Amniotic stem cell (primary cell): ENCODE measurements at regions not wholly inside any gene's neighbourhood (a gene's known extent, or its start where the extent isn't known, plus 50 kb on each side); places are given as distances from the start of the nearest gene placed in this dataset.

ENCODE experiments used
- DNase-seq: peaks from one replicate; lab custom pipeline; 2025; lab: John Stamatoyannopoulos, UW

DNA sequence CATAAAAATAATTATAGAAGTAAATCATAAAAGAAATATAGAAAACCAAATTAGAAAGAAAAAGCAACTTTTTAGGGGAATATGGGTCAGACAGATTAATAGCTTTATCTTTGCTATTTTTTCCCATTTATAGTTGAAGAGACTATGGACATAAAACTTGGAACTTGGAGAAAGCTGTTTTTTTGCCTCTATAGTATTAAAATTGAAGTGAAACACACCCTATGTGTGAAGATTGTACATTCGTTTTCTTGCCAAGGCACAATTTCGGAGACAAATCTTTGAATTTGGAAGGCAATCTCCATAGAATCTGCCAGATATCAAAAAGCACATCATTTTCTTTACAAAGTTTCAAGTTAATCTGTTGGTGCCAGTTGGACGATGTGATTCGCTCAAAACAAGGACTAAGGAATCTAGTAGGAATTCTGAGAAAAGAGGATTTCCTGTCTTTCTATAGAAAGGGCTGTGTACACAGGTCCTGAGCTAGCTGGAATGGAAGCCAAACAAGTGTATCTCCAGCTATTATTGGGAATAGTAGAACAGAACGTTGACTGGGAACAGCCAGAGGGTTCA is 156.3 kb downstream of the SLC7A11 start:
- no peak for DNase-seq

DNA sequence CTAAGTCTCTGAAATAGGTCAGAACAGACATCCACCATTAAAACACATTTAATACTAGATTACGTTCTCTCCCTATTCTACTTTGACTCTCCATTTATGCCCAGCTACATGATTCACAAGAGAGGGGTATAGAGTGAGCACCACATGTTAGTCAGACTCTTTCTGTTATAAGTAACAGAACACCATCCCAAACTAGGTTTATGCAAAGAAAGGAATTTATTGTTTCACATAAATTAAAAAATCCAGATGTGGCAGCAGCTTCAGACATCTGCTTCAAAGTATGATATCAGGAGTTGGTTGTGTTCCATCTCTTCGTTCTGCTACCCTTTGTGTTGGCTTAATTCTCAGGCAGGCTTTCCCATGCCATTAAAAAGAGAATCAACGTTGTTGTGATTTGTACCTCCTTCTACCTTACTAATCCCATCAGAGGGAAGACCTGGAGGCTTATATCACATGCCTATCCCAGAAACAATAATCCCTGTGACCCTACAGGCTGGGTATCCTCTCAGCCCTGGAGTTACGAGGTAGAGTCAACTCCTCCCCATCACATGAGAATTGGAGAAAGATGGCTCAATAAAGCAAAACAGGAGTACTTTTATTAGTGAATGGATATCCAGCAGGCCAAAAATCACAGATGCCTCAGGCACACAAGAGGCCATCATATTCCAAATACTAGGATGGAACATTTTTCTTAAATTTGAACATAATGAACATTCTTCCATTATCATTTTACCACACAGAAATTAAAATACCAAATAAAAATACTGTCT is 163.2 kb downstream of the SLC7A11 start:
- no peak for DNase-seq

DNA sequence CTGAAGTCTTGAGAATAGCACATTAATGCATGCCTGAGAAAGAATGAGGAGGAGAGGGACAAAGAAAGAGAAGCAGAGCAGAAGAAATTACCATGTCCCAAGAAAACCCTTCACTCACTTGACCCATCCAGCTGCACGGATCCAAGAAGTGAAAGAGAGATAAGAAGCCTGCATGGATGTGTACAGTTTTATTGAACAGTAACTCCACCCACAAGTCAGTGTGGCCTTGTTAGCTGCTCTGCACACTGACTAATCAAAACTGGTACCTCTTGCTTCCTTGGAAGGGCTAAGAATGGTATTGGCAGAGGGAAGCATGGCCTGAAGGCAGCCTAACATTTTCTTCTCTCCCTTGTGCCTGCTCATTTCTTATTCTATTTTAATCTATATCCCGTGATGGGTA is 163.9 kb downstream of the SLC7A11 start:
- no peak for DNase-seq

DNA sequence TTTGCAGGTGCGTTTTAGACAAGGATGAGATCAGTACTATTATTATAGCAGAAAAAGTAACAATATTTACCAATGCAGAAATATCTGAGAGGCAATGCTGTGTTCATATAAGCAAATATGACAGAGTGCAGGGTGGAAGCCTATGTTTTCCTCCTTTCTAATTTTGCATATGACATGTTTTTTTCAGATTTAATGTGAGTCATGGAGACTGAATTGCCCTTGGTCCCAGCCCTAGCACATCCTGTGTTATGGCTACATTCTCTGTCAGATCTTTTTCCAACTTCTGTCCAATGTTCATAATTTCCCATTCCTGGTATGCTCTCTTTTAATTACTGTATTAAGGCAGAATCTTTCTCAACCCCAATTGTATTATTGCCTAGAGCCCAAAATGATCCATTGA is 165.6 kb downstream of the SLC7A11 start:
- no peak for DNase-seq

DNA sequence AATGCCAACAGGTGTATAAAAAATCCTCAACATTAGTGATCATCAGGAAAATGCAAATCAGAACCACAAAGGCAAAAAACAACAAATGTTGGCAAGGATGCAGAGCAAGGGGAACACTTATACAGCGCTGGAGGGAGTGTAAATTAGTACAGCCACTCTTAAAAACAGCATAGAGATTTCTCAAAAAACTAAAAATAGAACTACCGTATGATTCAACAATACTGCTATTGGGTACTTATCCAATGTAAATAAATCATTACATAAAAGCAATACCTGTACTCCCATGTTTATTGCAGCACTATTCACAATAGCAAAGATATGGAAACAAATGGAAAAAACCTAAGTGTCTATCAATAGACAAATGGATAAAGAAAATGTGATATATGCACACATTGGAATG is 171.3 kb downstream of the SLC7A11 start:
- no peak for DNase-seq

DNA sequence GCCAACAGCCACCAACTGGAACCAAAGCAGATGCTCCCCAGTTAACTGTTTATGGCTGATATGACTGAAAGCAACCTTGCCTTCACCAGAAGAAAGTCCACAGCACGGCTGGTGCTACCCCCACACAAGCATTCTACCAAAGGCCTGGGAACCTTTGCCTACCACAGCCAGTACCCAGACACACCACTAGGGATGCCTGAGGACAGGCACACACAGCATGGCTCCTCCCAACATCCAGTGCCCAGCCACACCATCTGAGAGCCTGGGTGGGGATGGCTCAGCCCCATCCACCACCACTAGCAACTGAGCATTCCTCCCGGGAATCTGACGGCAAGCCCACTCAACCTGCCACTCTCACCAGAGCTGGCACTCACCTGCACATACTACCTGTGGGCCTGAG is 178.6 kb downstream of the SLC7A11 start:
- no peak for DNase-seq

DNA sequence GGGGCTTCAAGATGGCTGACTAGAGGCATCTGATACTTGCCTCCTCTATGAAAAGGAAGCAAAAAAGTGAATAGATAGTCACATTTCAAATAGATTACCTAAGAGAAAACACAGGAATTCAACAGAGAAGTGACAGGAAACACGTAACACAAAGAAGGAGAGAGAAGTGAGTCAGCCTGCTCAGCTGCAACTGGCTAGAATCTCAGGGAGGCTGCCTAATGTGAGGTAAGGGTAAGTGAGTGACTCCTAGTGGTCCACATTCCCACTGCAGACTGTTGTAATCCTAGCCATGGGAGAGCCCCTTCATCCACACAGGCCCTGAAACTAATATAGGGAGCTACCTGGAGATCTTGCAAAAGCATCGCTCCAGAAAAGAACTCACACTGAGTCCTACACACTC is 179.2 kb downstream of the SLC7A11 start:
- no peak for DNase-seq

DNA sequence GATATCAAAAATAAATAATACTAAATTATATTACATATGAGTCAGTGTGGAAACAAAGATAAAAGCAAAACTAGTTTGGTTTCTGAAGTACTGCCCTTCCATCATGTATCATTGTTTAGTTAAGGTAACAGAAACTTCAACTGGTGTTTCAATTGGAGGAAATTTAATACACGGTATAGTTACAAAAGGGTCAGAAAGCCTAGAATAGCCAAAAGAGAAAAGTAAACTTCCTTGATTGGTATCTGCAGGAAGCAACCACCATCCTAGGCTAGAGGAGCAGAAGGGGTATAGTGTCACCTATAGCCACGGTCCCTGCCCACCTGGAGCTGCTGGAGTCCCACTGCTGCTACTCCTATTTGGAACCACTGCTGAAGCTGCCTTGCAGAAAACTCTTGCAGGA is 185.6 kb downstream of the SLC7A11 start:
- no peak for DNase-seq

DNA sequence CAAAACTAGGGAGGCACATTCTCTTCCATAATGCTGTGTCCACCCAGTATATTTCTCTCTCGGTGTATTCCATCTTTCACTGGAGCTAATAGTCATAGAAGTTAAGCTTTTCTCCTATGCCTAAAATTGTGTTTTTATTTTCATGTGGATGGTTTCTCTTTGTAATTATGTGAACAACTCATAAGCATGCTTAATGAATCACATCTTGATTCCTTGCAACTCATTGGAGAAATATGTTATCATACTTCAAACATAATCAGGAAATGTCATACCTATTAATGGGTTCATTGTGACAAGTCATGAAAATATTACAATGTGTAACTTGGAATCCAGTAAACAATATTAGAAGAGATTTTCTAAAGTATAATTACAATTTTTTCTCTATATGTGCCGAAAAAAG is 186.3 kb downstream of the SLC7A11 start:
- DNase-seq, result no peak

DNA sequence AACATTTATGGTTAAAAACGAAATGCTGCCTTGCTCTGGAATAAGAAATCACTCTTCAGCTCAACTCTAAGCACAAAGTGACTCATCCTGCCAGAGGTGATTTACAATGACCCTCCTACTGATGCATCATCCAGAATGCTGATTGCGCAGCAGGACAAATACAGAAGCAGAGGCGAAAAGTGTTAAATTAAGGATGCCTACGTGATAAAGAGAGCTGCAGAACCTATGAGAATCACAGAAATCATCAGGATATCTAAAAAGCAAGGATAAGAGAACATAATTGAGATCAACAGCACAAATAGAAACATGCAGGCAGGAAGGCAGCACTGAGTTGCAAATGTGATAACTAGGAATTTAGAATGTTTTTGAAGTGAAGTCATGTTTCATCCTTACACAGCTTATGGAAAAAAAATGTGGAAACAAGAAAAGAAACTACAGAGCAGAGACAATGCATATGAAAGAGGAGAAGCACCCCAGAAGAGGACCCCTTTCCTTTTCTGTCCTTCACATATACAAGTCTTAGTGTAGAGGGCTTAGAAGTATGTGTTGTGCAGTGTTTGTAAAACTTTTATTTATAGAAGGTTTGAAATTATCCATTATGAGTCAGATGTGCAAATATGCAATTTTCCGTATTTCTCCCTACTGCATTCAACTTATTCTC is 188.4 kb downstream of the SLC7A11 start:
- peak; percentile 64 for DNase-seq

DNA sequence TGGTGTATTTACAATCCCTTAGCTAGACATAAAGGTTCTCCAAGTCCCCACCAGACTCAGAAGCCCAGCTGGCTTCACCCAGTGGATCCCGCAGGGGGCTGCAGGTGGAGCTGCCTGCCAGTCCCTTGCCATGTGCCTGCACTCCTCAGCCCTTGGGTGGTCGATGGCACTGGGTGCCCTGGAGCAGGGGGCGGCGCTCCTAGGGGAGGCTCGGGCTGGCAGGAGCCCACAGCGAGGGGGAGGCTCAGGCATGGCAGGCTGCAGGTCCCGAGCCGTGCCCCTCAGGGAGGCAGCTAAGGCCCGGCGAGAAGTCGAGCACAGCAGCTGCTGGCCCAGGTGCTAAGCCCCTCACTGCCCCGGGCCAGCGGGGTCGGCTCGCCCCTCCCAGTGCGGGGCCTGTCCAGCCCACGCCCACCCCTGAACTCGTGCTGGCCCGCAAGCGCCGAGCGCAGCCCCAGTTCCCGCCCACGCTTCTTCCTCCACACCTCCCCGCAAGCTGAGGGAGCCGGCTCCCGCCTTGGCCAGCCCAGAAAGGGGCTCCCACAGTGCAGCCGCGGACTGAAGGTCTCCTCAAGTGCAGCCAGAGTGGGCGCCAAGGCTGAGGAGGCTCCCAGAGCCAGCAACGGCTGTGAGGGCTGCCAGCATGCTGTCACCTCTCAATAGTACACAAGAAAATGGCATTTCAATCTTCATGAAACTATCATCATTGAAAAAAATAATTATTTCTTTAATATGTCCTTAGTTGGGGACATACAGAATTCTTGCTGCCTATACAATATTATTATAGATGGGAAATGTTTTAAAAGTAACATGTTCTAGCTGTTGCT is 189.1 kb downstream of the SLC7A11 start:
- no peak for DNase-seq

DNA sequence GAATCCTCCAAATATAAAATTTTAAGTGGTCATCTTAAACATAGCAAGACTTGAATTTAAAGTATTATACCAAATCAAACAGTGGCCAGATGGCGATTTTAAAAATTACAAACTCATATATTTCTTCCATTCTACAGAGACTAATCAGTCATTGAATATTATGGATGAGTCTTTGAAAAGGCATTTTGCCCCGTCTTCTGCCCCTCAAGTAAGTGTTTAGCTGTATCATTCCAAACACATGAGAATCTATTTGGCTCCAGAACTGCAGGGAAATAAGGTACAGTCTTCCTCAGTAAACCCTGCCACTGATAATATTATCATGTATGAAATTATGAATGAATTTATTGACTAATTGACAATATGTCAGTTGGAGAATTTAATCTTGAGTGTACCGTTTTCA is 191.0 kb downstream of the SLC7A11 start:
- no peak for DNase-seq

DNA sequence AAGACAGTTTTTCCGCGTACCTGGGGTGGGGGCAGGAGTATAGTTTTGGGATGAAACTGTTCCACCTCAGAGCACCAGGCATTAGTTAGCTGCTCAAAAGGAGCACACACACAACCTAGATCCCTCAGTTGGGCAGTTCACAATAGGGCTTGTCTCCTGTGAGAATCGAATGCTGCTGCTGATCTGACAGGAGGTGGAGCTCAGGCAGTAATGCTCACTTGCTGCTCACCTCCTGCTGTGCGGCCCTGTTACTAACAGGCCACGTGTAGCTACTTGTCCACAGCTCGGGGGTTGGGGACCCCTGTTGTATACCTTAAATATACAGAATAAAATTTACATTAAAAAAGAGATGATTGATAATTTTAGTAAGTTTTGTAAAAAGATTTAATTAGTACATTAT is 191.5 kb downstream of the SLC7A11 start:
- DNase-seq, result no peak

DNA sequence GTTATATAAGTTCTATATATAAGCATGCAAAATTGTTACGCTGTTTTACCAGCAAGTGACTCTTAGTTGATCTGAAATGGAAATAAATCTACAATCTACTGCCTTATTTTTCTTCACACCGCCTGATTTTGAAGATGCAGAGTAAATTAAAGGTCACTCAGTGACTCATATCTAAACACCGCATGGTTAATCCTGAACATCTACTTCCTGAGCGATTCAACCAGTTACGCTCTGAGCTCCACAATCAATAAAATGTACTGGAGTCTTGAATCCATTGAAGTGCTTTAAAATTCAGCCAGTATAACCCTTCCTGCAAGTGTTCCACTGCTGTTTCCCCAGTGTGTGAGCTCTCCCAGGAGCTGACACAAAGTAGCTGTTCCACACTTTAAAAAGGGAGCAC is 192.8 kb downstream of the SLC7A11 start:
- no peak for DNase-seq

DNA sequence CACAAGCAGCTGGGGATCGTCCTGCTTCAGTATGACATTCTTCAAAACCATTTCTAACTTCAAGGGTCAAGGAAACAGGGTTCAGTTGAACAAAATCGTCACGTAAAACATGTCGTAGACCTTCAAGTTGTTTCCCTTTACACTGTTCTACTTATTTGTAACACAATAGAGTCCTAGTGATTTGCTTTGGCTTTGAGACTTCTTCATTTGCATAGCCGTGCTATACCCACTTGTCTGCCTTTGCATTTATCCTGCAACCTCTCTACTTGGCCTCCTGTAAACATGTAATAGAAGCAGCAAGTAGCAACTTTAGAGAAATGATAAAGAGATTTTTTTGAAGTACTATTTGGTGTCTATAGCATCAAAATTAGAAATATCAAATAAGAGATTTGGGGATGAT is 194.9 kb downstream of the SLC7A11 start:
- DNase-seq, result no peak

DNA sequence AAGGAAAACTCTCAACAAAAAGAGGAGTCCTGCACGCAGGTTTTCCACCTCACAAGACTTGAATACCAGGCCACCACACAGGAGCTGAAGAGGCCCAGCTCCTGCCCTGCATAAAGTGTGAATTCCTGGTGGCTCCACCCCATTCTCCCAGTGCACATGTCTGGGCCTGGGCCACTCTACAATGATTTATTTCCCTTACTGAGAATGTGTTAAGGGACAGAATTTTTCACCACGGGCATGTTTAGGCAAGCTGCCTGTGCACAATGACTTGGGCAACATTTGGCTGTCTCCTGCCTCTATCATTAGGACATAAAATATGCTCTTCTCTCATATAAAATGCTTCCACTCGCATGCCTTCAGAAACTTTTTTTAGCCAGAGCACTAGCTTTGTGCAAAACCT is 197.1 kb downstream of the SLC7A11 start:
- DNase-seq, result no peak

DNA sequence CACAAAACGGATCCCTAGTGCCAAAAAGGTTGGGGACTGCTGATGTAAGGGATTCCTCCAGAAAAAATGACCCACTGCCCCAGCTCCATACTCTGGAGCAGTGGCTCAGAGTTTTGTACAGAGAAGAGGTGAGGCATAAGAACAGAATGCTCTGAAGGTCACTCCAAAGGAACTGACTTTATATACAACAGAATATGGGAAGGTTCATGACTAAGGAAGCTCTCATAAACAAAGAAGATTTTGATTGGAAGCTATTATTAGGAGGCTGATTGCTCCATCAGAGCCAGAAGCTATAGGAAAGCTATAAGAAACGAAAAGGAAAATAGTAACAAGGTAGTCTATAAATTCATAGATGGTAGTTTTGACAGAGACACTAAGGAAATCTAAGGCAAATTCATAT is 203.1 kb downstream of the SLC7A11 start:
- DNase-seq, result no peak

DNA sequence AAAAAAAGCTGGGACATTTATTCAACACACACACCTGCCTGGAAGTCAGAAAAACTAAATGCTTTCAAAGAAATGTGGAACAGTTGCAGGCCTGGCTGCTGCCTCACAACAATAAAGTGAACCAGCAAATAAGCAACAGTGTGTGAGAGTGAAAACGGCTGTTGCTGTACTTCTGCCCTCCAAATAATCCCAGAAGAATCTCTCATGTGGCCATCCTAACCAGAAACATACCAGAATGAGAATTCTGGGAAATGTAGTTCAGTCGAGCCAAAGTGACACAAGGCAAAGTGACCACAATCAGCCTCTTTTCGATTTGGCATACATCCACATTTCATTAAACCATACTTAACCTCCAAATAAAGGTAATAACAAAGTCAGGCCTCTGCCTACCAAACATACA is 204.5 kb downstream of the SLC7A11 start:
- DNase-seq, result no peak

DNA sequence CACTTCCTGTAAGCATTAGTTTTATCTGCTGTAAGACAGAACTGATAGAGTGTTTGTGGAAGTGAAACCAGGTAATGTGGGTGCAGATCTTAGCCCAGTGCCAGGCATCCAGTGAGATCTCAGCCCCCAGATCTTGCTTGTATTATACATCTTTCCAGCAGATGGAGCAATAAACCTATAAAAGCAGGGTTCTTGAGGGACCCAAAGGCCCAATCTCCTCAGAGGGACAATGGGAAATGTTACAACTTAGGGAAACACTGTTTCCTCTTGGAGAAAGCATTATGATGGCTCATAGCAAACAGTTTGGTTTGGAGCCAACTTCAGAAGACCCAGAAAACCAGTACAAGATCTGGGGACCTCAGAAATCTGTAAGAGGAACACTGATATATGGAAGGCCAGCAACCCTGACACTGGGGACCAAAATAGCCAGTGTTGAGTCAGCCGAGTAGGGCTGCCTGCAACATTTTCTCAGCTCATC is 206.3 kb downstream of the SLC7A11 start:
- peak; percentile 44 for DNase-seq

DNA sequence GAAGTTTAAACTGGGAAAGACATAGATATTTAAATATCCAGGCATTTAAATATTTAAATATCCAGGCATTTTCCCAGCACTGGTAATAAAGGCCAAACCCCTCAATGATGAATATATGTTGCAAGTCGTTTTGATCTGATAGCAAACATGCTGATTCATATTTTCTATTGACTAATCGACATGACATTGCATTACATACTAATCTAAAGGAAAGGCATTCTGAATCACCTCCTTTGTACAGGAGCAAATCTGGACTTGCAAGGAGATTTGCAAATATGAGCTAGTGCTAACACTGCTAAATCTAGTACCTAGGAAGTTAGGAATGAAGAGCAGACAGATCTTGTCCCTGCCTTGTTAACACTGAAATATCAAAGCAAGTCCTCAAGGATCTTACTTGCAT is 207.3 kb downstream of the SLC7A11 start:
- peak; percentile 39 for DNase-seq

DNA sequence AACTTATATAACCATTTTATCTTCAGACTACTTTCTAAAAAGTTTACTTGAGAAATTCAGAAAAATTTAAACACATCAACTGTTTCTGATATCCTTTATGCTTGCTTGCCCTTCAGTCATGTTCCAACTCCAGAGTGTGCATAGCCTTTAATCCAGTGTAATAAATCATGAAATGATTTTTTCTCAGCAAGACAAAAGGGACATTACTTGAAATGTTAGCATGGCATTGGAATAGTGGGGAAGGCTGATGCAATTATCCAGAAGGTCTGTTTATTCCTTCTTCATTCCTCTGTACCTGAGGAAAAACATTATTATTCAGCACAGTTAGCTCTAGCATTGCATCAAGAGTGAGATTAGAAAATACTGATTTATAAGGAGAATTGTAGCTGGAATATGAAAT is 209.9 kb downstream of the SLC7A11 start:
- DNase-seq, result no peak

DNA sequence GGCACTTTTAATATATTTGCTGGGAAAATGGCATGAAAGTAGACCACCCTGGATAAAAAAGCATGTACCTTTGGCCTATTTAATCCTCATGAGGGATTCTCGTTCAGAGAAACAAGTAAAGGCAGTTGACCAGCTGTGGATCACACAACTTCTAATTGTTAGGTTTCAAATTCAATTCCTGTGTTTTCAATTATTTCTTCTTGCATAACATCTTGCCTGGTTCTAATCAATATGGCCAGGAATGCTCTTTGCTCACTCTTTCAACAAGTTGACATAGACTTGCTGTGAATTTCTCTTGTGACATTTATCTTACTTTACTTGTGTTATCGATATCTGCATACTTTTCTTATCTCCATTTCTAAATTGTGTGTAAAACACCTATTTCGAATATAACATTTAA is 211.8 kb downstream of the SLC7A11 start:
- no peak for DNase-seq

DNA sequence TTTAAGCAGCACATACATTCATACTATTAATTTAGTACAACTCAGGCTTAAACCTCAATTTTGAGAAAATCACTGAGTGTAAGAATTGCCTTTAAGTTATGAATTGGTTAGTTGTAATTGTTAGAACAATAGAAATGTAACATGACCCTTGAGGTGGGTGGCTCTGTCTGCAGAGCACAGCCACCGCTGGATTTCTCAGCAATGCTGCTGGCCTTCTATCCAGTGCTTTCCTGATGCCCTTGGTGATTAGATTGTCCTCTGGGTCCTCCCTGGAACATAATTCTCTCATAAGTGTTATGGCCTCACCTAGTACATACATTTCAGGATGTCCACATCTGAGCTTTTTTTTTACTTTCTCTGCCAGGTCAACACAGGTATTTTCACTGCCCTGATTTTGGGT is 213.2 kb downstream of the SLC7A11 start:
- DNase-seq, result no peak
